GM19463 (cell line): ENCODE measurements at regions not wholly inside any gene's neighbourhood (a gene's known extent, or its start where the extent isn't known, plus 50 kb on each side); places are given as distances from the start of the nearest gene placed in this dataset.

Experiments used
- ATAC-seq: cut with Tn5 transposase; IDR thresholded peaks from one replicate; pipeline ENCODE4 v1.9.1; 2021; ENCODE audit warnings: mild to moderate bottlenecking, moderate library complexity; ENCODE audit not compliant: unreplicated experiment

DNA sequence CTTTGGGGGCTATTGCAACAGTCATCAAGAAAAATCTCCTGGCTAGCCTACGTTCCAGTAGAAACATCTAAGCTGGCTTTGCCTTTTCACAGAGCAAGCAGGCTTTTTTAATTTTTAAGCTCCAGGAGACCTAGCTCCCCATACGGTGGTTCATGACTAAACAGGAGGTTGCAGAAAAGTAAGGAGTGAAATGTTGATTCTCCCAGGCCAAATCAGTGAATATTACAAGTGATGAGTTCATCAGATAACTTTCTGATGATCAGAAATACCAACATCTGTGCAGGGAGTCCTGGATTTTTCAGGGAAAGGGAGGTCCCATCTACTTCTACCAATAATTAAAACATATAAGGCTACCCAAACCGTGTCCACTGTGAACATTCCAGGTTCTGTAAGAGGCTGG is 477.3 kb upstream of the CELF2 start:
- ATAC-seq, result no peak

DNA sequence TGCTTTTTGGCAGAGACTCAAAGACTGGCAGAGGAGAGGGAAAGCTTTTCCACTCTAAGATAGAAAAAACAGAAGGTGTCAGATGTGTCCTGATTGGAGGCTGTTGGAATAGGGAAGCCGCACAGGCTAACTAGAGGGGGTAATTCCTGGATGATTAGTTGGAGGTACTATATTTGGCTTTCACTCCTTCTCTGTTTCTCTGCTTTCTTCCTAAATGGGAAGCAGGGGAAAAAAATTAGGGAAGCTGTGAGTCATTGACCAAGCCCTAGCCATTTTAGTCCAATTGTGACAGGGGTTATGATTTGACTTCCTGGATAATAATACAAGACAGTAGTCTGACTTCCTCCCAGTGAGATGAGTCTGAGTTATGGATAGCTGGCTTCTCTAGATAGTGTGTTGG is 475.2 kb upstream of the CELF2 start:
- no peak for ATAC-seq

DNA sequence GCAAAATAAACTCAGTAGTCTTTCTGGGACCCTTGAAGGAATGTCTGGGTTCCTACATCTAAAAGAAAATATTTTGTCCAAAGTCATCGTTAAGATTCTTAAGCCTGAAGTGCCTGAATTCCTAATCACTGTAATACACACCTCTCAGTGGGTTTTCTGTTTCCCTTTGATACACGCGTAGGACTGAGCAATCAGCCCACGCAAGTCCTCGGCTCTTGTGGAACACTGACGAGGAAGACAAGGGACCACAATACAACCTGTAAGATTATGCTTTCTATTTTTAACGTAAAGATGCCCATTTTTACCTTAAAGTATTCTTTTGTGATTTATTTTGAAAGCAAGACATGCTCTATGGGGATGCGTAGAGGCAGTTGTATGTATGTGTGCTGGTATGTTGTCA is 472.8 kb upstream of the CELF2 start:
- ATAC-seq, result no peak

DNA sequence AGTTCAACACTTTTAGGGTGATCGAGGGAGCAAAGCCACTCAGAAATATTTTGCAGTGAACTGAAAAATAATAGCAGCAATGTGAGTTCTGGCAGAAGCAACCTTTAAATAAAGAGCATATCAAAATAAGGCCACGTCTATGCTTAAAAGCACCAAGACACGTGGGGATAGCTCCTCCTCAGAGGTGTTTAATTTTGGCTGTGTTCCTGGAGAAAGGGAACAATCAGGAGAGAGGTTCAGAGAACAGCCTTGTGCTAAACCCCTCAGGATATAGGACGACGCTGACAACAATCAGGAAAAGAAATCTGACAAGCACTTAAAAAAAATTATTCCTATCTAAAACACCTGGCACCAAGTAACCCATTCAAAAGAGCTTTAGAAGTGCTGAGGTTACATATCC is 471.9 kb upstream of the CELF2 start:
- ATAC-seq, result no peak

DNA sequence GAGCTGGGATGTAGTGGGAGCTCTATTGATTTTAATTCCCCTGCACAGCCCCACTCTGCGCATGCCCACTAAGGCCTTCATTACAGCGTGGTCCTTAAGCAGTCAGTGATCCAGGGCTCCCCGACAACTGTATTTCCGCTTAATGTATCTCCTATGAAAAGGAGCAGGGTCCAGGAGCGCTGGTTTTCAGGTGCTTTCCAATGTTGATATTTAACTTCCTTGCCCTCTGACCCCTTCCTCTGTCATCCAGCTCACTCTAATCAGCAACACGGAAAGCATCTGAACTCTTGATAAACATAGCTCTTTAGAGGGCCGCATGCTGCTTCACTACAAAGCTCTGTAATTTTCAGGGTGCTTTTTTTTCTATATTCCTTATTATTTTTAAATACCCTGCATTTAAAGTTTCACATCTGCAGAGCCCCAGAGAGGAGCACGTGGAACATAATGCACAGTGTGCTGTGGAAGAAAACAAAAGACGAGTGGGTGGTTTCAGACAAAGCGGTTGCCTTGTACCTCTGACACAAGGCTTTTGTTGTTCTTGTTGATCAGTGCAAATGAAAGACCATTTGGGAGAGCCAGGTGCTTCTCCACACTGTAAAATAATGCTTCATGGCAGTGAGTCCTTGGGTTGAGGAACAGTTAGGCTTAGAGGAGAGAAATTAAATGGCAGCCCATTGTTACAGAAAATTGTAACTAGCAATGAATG is 465.9 kb upstream of the CELF2 start:
- ATAC-seq, result no peak

DNA sequence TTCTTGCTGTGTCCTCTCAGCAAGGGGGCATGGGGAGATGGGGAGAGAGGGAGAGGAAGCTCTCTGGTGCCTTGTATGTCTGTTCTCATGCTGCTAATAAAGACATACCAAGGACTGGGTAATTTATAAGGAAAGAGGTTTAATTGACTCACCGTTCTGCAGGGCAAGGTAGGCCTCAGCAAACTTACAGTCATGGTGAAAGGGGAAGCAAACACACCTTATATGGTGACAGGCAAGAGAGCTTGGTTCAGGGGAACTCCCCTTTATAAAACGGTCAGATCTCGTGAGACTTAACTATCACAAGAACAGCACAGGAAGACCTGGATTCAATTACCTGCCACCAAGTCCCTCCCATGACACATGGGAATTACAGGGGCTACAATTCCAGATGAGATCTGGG is 464.7 kb upstream of the CELF2 start:
- ATAC-seq, result no peak

DNA sequence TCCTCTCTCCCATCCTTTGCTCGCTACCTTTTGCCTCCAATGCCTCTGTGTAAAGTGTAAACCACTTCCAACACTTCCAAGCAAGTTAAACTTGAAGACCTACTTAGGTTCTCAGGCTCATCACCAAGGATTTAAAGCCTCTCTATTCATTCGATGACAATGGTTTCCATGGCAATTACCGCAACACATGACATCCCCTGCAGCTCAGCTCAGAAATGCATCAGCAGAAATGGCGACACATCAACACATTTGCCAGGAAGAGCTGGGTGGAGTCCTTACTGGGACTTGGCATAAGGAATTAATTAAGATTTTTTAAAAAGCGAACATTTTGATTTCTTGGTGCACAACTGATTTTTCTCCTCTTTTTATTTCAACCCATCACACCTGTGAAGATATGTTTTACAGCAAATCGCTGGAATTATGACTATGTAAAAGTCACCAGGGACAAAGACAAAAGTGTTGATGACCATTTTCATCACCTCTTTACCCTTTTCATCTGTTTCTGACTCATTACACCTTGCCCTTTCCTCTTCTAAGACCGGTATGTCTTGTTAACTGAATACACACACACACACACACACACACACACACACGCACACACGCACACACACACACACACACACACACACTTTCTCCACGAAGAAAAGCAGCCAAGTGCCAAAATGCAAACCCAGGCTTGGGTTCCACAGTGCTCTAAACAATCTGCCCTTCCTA is 453.4 kb upstream of the CELF2 start:
- ATAC-seq, result no peak

DNA sequence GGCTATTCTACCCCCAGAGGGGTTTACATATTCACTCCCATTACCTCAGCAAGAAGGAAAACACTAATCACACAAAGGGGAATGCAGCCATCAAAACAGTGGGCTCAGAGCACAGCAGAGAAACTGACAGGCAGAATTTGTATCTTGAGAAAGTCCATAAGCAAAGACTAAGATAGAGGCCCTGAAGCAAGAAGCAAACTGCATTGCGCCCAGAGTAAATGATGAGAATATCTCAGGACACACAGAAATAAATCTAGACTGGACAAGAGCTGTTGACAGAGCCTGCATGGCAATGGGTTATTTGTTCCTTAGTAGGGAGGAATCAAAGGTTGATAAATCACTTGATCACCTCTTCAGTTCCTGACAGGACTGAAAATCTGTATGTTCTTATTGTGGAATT is 440.7 kb upstream of the CELF2 start:
- ATAC-seq, result no peak

DNA sequence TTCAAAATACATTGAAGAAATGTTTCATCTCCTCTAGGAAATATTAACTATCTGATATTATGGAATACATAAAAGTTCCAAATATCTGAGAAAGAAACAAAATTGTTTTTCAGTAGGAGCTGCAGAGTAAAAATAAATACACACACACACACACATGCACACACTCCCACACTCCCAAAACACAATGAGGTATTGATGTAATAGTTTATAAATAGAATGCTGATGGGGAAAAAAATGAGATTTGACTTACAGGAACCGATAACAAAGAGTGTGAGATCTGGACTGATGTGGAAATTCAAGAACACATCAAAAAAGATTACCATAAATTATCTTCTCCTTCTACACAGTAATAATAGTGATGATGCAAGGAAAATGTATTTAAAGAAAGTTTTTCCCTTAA is 438.0 kb upstream of the CELF2 start:
- ATAC-seq, result no peak

DNA sequence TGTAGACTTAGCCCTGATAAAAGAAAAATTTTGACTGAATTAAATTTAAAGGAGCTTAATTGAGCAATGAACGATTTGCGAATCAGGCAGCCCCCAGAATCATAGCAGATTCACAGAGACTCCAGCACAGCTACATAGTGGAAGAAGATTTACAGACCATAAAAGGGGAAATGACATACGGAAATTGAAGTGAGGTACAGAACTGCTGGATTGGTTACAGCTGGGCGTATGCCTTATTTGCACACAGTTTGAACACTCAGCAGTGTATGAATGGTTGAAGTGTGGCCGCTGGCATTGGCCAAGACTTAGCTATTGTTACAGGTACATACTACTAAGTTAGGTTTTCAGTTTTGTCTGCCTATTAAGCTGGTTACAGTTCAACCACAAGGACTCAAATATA is 433.5 kb upstream of the CELF2 start:
- no peak for ATAC-seq

DNA sequence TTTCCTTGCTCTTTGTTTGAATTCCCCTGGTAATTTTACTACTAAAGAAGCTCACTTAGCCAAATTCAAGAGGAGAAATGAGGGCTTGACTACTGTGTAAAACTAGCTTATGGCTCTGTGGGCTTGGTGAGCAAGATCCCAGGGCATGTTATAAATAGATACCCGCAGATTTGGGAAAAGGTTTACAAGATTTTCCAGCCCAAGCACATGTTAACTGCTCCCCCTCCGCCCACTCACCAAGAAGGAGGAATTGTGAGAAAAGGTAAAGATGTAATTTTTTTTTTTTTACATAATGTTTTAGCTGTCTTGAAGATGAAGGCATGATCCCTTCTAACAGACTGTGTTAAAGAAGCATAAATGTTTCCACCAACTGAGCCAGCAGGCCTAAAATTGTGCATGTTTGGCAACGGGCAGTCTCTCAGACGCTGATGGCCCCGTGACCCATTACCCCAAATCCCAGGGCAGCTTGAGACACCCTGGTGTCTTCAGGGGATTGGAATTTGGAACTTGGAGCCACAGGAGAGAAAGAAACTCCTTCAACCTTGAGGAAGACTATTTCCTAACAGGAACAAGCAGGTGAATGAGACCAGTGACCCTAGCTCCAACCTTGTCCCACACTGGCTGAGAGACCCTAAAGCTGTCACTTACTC is 429.8 kb upstream of the CELF2 start:
- ATAC-seq, result no peak

DNA sequence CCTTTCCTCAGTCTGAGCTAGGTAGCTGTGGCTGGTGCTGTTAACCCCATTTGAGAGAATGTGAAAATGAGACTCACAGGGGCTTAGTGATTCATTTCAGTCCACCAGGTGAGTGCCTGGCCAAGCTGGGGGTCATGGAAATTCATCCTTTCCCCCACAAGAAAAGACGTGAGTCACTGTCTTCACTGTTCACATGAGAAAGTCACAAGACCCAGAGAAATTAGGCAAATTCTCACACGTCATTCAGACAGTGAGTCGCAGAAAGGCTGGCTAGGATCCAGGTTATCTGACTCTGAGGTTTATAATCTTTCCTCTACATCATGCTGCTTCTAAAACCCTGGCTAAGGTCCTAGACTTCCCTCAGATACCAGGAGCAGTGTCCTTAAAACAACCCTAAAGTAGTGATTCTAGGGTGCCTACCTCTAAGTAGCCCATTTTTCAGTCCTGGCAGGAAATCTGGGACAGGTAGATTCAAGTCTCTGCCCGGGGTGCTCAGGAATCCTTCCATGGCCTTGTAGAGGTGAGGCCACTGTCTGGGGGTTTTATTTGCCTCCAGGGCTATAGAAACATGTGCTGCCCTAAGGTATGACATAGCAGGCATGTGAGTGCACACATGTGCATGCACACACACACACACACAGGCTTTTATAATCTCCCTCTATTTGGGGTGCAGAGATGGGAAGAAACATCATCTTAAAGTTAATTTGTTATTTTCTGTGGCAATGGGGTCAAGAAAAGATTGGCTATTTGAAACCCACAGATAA is 427.9 kb upstream of the CELF2 start:
- ATAC-seq, result peak; percentile 74

DNA sequence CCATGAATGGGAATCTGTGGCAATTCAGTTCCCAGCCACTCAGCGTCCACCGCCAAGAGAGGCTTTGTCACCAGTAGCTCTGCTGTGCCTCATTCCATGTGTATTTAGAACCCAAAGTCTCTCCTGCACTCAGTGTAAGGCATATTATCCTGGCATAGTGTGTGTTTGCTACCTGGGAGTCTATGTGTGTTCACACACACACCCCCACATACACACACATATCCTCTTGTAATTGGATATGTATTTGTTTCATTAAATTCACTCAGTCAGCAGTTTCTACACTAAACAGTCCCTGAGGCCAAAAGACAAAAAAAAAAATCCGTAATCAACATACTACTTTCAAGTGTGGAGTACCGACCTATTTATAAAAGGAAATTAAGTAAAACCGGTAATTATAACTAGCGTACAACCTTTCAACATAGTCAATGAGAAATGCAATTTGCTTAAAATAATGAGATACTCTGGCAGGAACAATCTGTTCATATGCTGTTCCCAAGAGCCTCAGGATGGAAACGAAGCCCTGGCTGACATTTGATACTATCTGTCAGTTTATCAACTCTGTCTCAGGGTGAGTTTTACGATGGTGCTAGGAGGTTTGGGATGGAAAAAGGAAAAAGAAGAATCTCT is 425.8 kb upstream of the CELF2 start:
- no peak for ATAC-seq

DNA sequence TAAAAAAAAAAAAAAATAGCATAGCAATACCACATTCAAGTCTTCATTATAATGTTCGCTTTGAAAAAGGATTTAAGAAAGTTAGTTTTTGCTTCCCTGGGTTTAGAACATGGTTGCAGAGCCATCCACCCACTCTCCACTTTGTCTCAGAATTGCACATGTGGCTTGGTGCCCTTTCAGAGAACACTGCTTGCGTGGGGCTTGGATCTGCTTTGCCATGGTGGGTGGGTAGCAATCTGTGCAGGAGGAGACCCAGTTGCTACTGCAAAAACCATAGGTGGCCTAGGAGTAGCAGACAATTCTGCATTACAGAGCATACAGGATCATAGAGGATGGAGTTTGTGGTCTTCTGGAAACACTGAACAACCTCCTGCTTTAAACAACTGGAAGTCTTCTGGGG is 421.4 kb upstream of the CELF2 start:
- ATAC-seq, result no peak

DNA sequence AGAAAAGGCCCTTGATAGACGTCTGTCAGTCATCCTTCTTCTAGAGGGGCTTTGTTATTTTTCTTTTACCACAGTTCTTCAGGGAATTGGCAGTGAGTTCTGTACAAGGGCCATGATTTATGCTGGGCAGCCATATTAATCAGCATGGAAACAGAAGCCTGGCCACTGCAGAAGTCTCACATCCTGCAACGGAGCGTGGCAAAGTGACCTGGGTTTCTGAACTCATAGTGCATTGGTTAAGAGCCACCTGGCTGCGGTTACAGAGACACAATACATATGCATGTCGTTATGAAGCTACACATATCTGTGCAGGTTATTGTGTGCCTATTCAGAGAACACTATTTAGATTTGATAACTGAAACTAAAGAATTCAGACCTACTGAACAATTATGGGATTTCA is 419.4 kb upstream of the CELF2 start:
- ATAC-seq, result peak; percentile 61

DNA sequence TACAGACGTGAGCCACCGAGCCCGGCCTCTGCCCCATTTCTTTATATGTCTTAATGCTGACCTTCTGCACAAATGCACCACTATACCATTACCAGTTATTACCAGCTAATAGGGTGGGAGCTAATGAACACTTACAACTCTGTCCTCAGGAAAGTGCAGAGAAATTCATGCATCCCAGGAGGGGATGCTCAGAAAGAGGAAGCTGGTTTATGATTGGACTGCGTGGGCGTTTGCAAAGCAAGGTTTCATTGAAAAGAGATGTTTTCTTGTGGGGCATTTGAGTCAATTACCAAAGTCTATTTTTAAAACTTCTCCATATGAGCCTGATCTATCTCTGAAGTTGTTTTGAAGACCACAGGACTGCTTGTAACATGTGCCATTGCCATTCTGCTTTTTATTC is 417.7 kb upstream of the CELF2 start:
- no peak for ATAC-seq

DNA sequence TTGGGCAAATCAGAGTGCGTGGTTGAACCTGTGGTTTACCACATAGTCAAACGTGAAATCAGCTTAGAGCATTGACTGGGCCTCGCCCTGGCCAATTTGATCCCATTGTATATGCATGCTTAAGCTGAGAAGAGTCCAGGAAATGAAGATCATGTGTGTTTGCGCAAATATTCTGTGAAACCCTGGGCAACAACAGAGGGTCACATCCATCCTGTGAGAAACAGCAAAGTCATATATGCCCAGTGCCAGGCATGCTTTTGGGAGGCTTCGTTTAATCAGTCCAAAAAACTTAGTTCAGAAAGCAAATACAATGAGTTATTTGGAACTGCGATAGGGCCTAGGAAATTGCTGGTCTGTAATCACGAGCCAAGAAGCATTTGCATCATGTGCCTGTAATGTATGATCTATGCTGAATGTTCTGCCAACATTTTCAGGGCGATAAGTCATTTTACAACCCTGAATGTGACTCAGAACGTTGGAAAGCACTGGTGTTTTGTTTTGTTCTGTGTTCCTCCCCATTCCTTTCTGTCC is 412.1 kb upstream of the CELF2 start:
- no peak for ATAC-seq

DNA sequence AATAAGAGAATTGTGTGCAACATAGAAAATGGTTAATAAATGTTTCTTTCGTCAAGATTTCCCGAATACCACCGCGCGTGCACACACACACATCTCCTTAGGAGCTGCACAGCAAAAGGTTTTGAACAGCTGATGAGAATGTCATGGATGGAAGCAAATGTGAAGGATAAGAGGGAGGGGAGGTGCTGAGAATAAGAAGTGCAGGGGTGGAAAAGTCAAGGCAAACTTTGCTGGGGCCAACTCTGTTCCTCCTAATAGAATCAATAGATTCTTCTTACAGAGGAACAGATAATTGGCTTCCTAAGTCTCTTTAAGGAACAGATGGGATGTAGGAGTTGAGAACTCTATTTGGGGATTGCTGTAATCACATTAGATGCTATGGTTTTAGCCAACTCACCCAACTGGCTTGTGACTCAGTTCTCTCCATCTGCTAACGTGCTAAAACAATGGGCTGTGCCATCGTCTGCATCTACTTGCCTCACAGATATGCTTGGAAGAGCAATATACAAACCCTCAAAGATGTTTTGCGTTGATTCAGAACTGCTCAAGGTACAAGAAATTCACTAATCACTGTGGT is 408.2 kb upstream of the CELF2 start:
- no peak for ATAC-seq

DNA sequence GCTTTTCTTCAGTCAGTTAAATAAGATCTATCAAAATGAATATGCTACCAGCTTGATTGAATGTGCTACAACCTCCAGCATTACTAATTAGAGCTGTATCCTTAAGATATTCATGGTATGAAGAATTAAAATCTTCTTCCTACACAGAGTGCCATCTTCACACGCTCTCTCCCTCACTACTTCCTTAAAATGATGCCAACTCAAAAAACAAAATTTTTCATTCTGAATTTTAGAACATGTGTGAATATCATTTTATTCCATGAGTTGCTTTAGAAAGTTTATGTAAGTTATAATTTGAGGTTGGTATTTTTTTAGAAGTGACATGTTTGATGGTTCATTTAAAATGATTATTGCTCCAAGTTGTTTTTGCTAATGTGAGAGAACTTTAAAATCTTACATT is 407.5 kb upstream of the CELF2 start:
- ATAC-seq, result no peak

DNA sequence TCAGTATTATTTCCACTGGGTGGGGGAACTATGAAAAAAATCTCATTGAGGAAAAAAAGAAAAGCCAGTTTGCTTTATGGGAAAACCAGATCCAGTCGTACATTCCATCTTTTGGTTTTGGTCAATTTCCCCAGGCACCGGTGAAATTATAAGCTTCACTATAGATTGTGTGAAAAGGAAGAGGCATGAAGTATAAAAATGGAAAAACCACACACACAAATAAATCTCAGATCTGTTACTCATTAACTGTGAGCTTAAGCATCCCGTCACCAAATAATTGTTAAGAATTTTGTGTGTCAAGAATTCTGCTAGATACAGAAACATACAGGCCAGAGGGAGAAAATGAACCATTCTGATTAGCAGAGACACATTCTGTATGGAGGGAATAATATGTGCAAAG is 405.5 kb upstream of the CELF2 start:
- no peak for ATAC-seq
